ENCODE measurements at regions not wholly inside any gene's neighbourhood (a gene's known extent, or its start where the extent isn't known, plus 50 kb on each side); places are given as distances from the start of the nearest gene placed in this dataset.
"Not testable (repeated sequence)": the region's sequence is repeated elsewhere in the genome, so short reads cannot be mapped to it uniquely, and the experiment has no call there.

DNA sequence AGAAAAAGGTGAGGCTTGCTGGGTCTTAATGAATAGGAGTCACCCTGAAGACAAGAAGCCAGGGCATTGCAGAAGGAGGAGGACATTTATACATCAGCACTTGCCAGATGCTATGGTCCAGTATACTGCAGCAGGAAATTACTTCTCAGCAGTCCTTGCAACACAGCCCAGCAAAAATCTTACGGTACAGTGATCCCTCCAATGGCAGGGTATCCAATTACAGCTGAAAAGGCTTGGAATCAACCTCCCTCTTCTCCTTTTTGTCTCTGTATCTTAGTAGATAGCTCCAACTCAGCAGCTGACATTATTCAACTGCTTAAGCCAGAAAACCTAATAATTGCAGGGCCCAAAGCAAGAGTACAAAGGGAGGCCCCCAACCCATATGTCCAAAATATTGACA is 128.3 kb upstream of the COBL start:
- no peaks in the 10 kb centered on the region for H3K4me1 ChIP-seq
- H3K36me3 ChIP-seq = no peaks in the 10 kb centered on the region
- no peak overlapping the region for H3K27ac ChIP-seq
- H3K27me3 ChIP-seq = no peaks in the 10 kb centered on the region
- no peak overlapping the region for H3K4me3 ChIP-seq
- TF ChIP-seq POLR2A (IDR thresholded peaks at IDR 0.05) (no peak), EP300 (IDR thresholded peaks at IDR 0.05) (no peak), CTCF (IDR thresholded peaks at IDR 0.05) (no peak), POLR2AphosphoS5 (IDR thresholded peaks at IDR 0.05) (no peak)
- WGBS, 2 donors = 71 to 83% methylated on average over 1 of the region's 1 CpG
- intact Hi-C loops (cut with DNase I) = no loop called here
- DNase-seq = no peak
- H3K9me3 ChIP-seq = no peaks in the 10 kb centered on the region

GRCh38 chr7:51430480-51431086 is 114.0 kb upstream of the COBL start:
- intact Hi-C loops (cut with DNase I) = no loop called here
- TF ChIP-seq EP300 (IDR thresholded peaks at IDR 0.05) (no peak), CTCF (IDR thresholded peaks at IDR 0.05) (peak in 3 of 4 experiments; percentile 53 to 80 (median 73))
- Histone ChIP-seq H3K27ac (no peak overlapping the region), H3K27me3 (no peaks in the 10 kb centered on the region), H3K9me3 (no peaks in the 10 kb centered on the region), H3K36me3 (no peaks in the 10 kb centered on the region), H3K4me3 (no peak overlapping the region), H3K4me1 (peaks cover 0 to 6% (median 0%) of the 10 kb centered on the region in 4 donors)
- DNase-seq = no peak
- WGBS, 2 donors = 19 to 20% methylated on average over 13 of the region's 13 CpGs

GRCh38 chr7:51428217-51428887 is 111.7 kb upstream of the COBL start:
- no peak for TF ChIP-seq CTCF (IDR thresholded peaks at IDR 0.05)
- no peak for TF ChIP-seq EP300 (IDR thresholded peaks at IDR 0.05)
- TF ChIP-seq POLR2AphosphoS5 (IDR thresholded peaks at IDR 0.05) = no peak
- TF ChIP-seq POLR2A (IDR thresholded peaks at IDR 0.05) = no peak
- Histone ChIP-seq H3K4me3 (no peak overlapping the region), H3K9me3 (no peaks in the 10 kb centered on the region), H3K27ac (no peak overlapping the region), H3K4me1 (peaks cover 0 to 6% (median 0%) of the 10 kb centered on the region in 4 donors), H3K27me3 (no peaks in the 10 kb centered on the region), H3K36me3 (no peaks in the 10 kb centered on the region)
- 80 to 84% methylated on average over 8 of the region's 8 CpGs for WGBS, 2 donors
- intact Hi-C loops (cut with DNase I) = no loop called here
- DNase-seq = no peak

DNA sequence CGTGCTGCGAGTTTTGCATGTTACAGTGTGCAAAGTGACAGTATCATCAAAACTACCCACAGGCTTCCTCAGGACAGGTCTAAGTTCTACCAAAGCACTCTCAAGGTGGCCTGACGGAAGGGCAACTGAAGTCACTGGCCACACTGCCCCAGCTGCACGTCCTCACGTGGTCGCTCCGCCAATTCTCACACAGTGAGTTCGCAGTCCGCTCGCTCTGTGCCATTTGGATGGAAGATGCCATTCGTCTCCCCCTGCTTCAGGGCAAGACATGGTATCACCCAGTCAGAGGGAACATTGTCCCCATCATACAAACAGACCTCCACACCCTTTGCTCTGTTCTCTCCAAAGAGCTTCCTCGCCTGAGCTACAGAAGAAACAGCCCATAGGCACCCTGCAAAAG is 109.6 kb upstream of the COBL start:
- peaks cover 0 to 6% (median 0%) of the 10 kb centered on the region in 4 donors for H3K4me1 ChIP-seq
- intact Hi-C loops (cut with DNase I) = no loop called here

GRCh38 chr7:51409934-51410333 is 93.3 kb upstream of the COBL start:
- H3K4me3 ChIP-seq; DNase-seq; H3K36me3 ChIP-seq; H3K4me1 ChIP-seq; H3K27ac ChIP-seq; intact Hi-C loops (cut with DNase I); H3K27me3 ChIP-seq; H3K9me3 ChIP-seq: not testable (repeated sequence)
- no CpG with 5 or more reads among the region's 3 CpGs for WGBS, 2 donors

More for the DNA sequence above, 109.6 kb upstream of the COBL start:
- Histone ChIP-seq H3K27ac (no peak overlapping the region), H3K9me3 (no peaks in the 10 kb centered on the region), H3K36me3 (no peaks in the 10 kb centered on the region), H3K27me3 (no peaks in the 10 kb centered on the region), H3K4me3 (no peak overlapping the region)
- no peak for TF ChIP-seq POLR2AphosphoS5 (IDR thresholded peaks at IDR 0.05)
- no peak for TF ChIP-seq CTCF (IDR thresholded peaks at IDR 0.05)
- no peak for TF ChIP-seq POLR2A (IDR thresholded peaks at IDR 0.05)
- TF ChIP-seq EP300 (IDR thresholded peaks at IDR 0.05) = no peak
- no peak for DNase-seq
- 89 to 90% methylated on average over 12 of the region's 12 CpGs for WGBS, 2 donors

DNA sequence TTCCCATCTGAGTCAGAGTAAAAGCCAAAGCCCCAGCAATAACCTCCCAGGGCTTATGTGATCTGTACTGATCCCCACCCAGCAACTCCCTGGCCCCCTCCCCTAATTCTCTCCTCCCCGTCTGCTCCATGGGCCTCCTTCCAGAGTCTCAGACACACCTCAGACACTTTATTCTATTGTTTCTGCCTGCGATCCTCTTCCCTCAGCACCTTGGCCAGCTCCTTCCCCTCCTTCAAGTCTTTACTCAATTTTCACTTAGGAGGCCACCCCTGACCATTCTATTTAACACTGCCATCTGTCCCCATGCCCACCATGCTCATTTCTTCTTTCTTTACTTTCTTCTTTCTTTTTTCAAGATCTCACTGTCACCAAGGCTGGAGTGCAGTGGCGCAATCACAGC is 81.0 kb upstream of the COBL start:
- H3K4me1 ChIP-seq; intact Hi-C loops (cut with DNase I); H3K9me3 ChIP-seq; H3K4me3 ChIP-seq; H3K36me3 ChIP-seq; H3K27me3 ChIP-seq; DNase-seq; H3K27ac ChIP-seq: not testable (repeated sequence)
- WGBS, 2 donors = 37 to 48% methylated on average over 3 of the region's 3 CpGs

DNA sequence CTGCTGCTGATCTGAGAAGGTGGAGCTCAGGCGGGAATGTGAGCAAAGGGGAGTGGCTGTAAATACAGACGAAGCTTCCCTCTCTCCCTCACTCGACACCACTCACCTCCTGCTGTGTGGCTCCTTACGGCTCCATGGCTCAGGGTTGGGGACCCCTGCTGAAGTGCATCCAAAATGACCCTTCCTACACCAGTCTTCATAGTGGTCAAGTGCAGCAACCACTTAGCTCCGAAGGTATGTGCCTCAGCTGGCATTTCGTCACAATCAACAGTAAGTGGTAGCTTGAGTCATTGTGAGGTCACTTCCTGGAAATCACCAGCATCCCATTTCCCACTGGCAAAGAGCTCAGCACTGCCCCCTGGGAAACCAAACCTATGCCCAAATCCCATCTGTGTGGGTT is 76.4 kb upstream of the COBL start:
- H3K9me3 ChIP-seq; H3K4me3 ChIP-seq; H3K27ac ChIP-seq; H3K36me3 ChIP-seq; DNase-seq; H3K4me1 ChIP-seq; intact Hi-C loops (cut with DNase I); H3K27me3 ChIP-seq: not testable (repeated sequence)
- 57 to 58% methylated on average over 6 of the region's 6 CpGs for WGBS, 2 donors

DNA sequence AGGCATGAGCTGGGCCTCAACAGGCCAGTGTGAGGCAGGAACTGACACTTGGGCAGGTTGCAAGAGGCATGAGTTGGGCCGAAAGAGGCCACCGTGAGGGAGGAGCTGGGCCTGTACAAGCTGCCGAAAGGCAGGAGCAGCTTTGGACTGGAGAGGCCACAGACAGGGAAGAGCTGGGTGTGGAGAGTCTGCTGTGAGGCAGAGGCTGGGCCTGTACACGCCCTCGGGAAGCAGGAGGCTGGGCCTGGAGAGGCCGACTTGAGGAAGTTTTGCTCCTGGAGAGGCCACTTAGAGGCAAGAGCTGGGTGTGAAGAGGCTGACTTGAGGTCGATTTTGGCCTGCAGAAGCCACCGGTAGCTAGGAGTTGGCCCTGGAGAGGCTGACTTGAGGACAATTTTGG is 73.3 kb upstream of the COBL start:
- H3K27me3 ChIP-seq; H3K9me3 ChIP-seq; H3K36me3 ChIP-seq; DNase-seq; H3K4me1 ChIP-seq; H3K27ac ChIP-seq; intact Hi-C loops (cut with DNase I); H3K4me3 ChIP-seq: not testable (repeated sequence)
- 71 to 88% methylated on average over 6 of the region's 8 CpGs for WGBS, 2 donors

Measured in sigmoid colon (tissue), 6 donors.